ENCODE measurements at regions not wholly inside any gene's neighbourhood (a gene's known extent, or its start where the extent isn't known, plus 50 kb on each side); places are given as distances from the start of the nearest gene placed in this dataset.

DNA sequence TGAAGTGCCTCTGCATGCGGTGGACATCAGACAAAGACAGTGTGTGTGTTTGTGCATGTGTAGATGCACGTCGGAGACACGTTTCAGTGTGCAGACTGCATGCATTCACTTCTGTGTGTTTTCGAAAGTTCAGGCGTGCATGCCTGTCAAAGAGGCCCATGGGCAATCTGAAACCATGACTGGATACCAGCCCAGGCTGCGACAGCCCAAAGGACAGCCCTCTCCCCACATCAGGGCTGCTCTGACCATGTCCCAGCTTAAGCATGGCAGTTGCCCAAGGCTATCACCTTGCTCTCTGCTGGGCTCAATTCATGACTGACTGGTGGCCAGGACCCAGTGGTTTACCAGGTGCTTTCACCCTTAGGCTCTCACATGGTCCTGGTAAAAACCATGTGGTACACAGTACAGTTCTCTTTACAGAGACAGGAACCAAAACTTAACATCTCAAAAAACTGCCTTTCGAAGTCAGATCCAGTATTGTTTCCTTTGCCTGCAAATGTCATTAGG is 423.7 kb upstream of the CADM1 start:
- Histone ChIP-seq H3K4me3 (no peak overlapping the region), H3K27me3 (no peaks in the 10 kb centered on the region), H3K36me3 (no peaks in the 10 kb centered on the region), H3K27ac (no peak overlapping the region), H3K4me1 (peaks cover 0 to 19% of the 10 kb centered on the region in 2 donors), H3K9me3 (no peaks in the 10 kb centered on the region)
- ATAC-seq, result no peak
- intact Hi-C loops (cut with DNase I), result no loop called here
- TF ChIP-seq, protein P1, sequence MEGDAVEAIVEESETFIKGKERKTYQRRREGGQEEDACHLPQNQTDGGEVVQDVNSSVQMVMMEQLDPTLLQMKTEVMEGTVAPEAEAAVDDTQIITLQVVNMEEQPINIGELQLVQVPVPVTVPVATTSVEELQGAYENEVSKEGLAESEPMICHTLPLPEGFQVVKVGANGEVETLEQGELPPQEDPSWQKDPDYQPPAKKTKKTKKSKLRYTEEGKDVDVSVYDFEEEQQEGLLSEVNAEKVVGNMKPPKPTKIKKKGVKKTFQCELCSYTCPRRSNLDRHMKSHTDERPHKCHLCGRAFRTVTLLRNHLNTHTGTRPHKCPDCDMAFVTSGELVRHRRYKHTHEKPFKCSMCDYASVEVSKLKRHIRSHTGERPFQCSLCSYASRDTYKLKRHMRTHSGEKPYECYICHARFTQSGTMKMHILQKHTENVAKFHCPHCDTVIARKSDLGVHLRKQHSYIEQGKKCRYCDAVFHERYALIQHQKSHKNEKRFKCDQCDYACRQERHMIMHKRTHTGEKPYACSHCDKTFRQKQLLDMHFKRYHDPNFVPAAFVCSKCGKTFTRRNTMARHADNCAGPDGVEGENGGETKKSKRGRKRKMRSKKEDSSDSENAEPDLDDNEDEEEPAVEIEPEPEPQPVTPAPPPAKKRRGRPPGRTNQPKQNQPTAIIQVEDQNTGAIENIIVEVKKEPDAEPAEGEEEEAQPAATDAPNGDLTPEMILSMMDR (IDR thresholded peaks at IDR 0.05), result no peak
- DNase-seq, result no peak

DNA sequence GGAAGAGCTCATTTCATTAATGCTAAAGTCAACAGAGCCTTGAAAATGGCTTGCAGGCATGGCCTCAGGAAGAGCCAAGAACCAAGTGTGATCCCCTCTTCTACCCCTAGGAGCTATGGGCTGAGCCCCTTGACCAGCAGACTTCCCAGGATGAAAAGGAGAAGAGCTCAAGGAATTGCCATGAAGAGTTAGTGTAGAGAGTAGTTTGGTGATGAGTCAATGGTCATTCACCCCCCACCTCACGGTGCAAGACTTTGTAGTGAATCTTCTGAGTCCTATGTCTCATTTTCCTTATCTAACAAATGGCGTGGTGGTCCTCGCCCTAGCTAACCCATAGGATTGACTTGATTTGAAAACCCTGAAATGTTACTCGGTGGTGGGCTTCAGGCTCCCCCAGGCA is 422.4 kb upstream of the CADM1 start:
- no peak overlapping the region for H3K4me3 ChIP-seq
- H3K9me3 ChIP-seq, result no peaks in the 10 kb centered on the region
- peaks cover 0 to 15% of the 10 kb centered on the region in 2 donors for H3K4me1 ChIP-seq
- intact Hi-C loops (cut with DNase I), result no loop called here
- peaks cover 0 to 6% of the 10 kb centered on the region in 2 donors for H3K27me3 ChIP-seq
- no peak for DNase-seq
- H3K27ac ChIP-seq, result no peak overlapping the region
- TF ChIP-seq, protein P1 (IDR thresholded peaks at IDR 0.05), result no peak
- no peak for ATAC-seq
- H3K36me3 ChIP-seq, result no peaks in the 10 kb centered on the region

DNA sequence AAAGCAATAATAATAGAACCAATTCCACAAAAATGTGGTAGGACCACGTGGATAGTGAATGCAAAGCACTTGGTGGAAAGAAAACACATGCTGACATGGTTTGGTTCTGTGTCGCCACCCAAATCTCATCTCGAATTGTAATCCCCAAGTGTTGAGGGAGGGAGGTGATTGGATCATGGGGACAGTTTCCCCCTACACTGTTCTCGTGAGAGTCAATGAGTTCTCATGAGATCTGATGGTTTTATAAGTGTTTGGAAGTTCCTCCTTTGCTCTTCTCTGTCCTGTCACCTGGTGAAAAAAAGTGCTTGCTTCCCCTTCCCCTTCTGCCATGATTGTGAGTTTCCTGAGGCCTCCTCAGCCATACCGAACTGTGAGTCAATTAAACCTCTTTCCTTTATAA is 421.9 kb upstream of the CADM1 start:
- no peak for DNase-seq
- H3K9me3 ChIP-seq, result no peaks in the 10 kb centered on the region
- H3K27ac ChIP-seq, result no peak overlapping the region
- no peak for ATAC-seq
- peaks cover 0 to 10% of the 10 kb centered on the region in 2 donors for H3K4me1 ChIP-seq
- intact Hi-C loops (cut with DNase I), result no loop called here
- H3K36me3 ChIP-seq, result no peaks in the 10 kb centered on the region
- H3K27me3 ChIP-seq, result peaks cover 0 to 6% of the 10 kb centered on the region in 2 donors
- H3K4me3 ChIP-seq, result no peak overlapping the region
- TF ChIP-seq, protein P1 (IDR thresholded peaks at IDR 0.05), result no peak

DNA sequence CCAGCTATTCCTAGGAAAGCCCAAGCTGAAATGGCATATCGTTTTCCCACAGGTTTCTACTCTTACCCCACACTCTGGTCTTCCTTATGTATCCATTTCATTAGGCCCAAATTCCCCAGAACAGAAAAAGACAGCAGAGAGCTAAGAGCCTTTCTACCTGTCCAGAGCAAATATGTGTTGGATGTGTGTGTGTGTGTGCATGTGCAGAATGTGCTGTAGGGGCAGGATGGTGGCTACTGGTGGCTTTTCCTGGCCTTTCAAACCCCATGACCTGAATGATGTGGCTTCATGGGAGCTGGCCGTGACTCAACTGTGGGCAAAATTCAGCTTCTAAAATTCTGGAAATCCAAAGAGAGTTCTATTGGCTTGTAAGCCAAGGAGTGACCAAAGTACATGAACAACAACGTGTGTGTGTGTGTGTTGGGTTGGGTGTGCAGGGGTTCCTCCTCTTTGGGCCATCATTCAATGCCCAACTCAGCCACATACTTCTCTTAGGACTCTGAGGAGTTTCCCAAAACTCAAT is 421.4 kb upstream of the CADM1 start:
- DNase-seq (no peak), ATAC-seq (no peak)
- Histone ChIP-seq H3K4me1 (peaks cover 0 to 5% of the 10 kb centered on the region in 2 donors), H3K27me3 (peaks cover 0 to 6% of the 10 kb centered on the region in 2 donors), H3K27ac (no peak overlapping the region), H3K9me3 (no peaks in the 10 kb centered on the region), H3K4me3 (no peak overlapping the region), H3K36me3 (no peaks in the 10 kb centered on the region)
- TF ChIP-seq, protein P1 (IDR thresholded peaks at IDR 0.05), result no peak
- intact Hi-C loops (cut with DNase I), result no loop called here

DNA sequence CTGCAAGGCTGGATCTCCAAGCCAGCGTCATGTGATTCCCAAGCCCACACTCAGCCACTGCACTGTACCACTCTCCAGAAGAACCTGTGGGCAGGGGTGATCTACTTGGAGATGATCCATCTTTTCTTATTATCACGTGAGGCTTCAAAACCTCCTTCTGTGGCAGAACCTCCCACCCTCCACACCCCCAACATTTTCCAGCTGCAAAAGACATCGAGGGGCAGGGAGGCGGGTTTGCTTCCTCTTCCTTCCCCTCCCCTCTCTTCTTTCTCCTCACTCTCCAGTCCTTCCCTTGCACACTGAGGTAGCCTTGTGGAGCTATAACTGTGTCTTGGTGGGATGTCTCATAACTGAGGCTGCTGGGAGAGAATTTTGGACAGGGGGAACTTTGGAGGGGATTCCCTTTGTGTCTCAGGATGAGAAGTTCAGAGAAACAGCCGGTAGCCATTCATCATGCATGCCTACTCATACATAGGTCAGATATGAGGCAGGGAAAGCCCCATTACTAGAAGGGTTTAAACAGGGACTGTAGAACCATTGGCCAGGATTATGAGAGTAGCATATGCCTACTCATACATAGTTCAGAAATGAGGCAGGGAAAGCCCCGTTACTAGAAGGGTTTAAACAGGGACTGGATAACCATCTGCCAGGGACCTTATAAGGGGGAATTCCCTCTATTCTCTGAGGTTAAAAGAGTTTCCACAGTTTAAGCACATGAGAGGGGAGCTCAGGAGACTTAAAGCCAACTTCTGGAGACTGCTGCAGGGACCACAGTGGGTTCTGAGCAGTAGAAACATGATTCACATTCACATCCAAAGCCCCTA is 420.7 kb upstream of the CADM1 start:
- no peaks in the 10 kb centered on the region for H3K36me3 ChIP-seq
- H3K27me3 ChIP-seq, result peaks cover 0 to 6% of the 10 kb centered on the region in 2 donors
- ATAC-seq (peak; percentile 58), DNase-seq (no peak)
- no peak overlapping the region for H3K4me3 ChIP-seq
- H3K27ac ChIP-seq, result no peak overlapping the region
- intact Hi-C loops (cut with DNase I), result no loop called here
- peaks cover 0 to 3% of the 10 kb centered on the region in 2 donors for H3K4me1 ChIP-seq
- TF ChIP-seq, protein P1 (IDR thresholded peaks at IDR 0.05), result no peak
- no peaks in the 10 kb centered on the region for H3K9me3 ChIP-seq
